Liver (tissue), 8 donors: ENCODE measurements at regions not wholly inside any gene's neighbourhood (a gene's known extent, or its start where the extent isn't known, plus 50 kb on each side); places are given as distances from the start of the nearest gene placed in this dataset.

ENCODE experiments used
- DNase-seq: peaks from one replicate; pipeline ENCODE4 v3.0.0-alpha.2; 2017; ENCODE audit warnings: low spot score
- H3K27ac ChIP-seq, 2 donors: one replicate each; pipeline ENCODE4 v1.7.0; 2013; ENCODE audit warnings: inconsistent platforms in 2 of 2, low read length in 2 of 2, control low read depth in 1 of 2, low read depth in 1 of 2, mild to moderate bottlenecking in 1 of 2
- H3K27me3 ChIP-seq, 4 donors: one replicate each; pipeline versions ENCODE4 v1.6.1 to v1.7.0; 2013; ENCODE audit warnings: low read length in 3 of 4, inconsistent platforms in 1 of 4, mild to moderate bottlenecking in 1 of 4, moderate library complexity in 1 of 4; ENCODE audit not compliant: control insufficient read depth in 4 of 4, insufficient read depth in 4 of 4
- H3K36me3 ChIP-seq, 4 donors: one replicate each; pipeline versions ENCODE4 v1.6.1 to v1.7.0; 2013; ENCODE audit warnings: low read length in 3 of 4, mild to moderate bottlenecking in 3 of 4, low read depth in 1 of 4, moderate library complexity in 1 of 4; ENCODE audit not compliant: control insufficient read depth in 4 of 4, insufficient read depth in 3 of 4
- H3K4me1 ChIP-seq, 4 donors: one replicate each; pipeline versions ENCODE4 v1.6.1 to v1.7.0; 2013; ENCODE audit warnings: low read length in 3 of 4, mild to moderate bottlenecking in 3 of 4, moderate library complexity in 1 of 4; ENCODE audit not compliant: control insufficient read depth in 4 of 4, insufficient read depth in 4 of 4
- H3K4me3 ChIP-seq, 3 donors: one replicate each; pipeline versions ENCODE4 v1.6.1 to v1.7.0; 2013; ENCODE audit warnings: low read length in 3 of 3, control low read depth in 1 of 3, low read depth in 1 of 3, mild to moderate bottlenecking in 1 of 3
- H3K9ac ChIP-seq, 2 donors: one replicate each; pipeline ENCODE4 v1.7.0; 2013; ENCODE audit warnings: low read length in 2 of 2, mild to moderate bottlenecking in 2 of 2, moderate library complexity in 2 of 2, control low read depth in 1 of 2, low read depth in 1 of 2
- H3K9me3 ChIP-seq, 4 donors: one replicate each; pipeline versions ENCODE4 v1.6.1 to v1.7.0; 2013; ENCODE audit warnings: low read length in 3 of 4; ENCODE audit not compliant: control insufficient read depth in 4 of 4
- ATF3 ChIP-seq: IDR thresholded peaks from 2 replicates; pipeline ENCODE4 v1.6.1; 2016; ENCODE audit warnings: antibody characterized with exemption
- CTCF ChIP-seq: fragments of 150-350 bp; IDR thresholded peaks from 2 replicates; pipeline ENCODE4 v1.5.1; 2017; ENCODE audit warnings: improper control_type of control experiment, low read depth, low read length; ENCODE audit not compliant: missing input control
- EGR1 ChIP-seq, 2 donors: IDR thresholded peaks; 2 replicates each; pipeline ENCODE4 v1.6.1; 2016 to 2018; ENCODE audit warnings: antibody characterized with exemption in 2 of 2, low read depth in 2 of 2
- FOXA1 ChIP-seq: IDR thresholded peaks from 2 replicates; pipeline ENCODE4 v1.6.1; 2016; ENCODE audit warnings: antibody characterized with exemption
- GABPA ChIP-seq, 2 donors: IDR thresholded peaks in 1 of 2; conservative IDR thresholded peaks in 1 of 2; 2 replicates each; pipeline ENCODE4 v1.6.1; 2016; ENCODE audit warnings: antibody characterized with exemption in 2 of 2, mild to moderate bottlenecking in 1 of 2, moderate library complexity in 1 of 2
- HNF4A ChIP-seq, 2 donors: conservative IDR thresholded peaks; 2 replicates each; pipeline ENCODE4 v1.6.1; 2016; ENCODE audit warnings: antibody characterized with exemption in 2 of 2, mild to moderate bottlenecking in 2 of 2
- HNF4G ChIP-seq: IDR thresholded peaks from 2 replicates; pipeline ENCODE4 v1.6.1; 2016; ENCODE audit warnings: antibody characterized with exemption
- JUND ChIP-seq, 2 donors: IDR thresholded peaks; 2 replicates each; pipeline ENCODE4 v1.6.1; 2016; ENCODE audit warnings: antibody characterized with exemption in 2 of 2
- MAX ChIP-seq: IDR thresholded peaks from 2 replicates; pipeline ENCODE4 v1.6.1; 2016; ENCODE audit warnings: antibody characterized with exemption
- NR2F2 ChIP-seq: IDR thresholded peaks from 2 replicates; pipeline ENCODE4 v1.6.1; 2016; ENCODE audit warnings: antibody characterized with exemption
- RAD21 ChIP-seq, 2 donors: IDR thresholded peaks; 2 replicates each; pipeline ENCODE4 v1.6.1; 2016; ENCODE audit warnings: antibody characterized with exemption in 2 of 2, mild to moderate bottlenecking in 2 of 2
- REST ChIP-seq: IDR thresholded peaks from 2 replicates; pipeline ENCODE4 v1.6.1; 2016; ENCODE audit warnings: antibody characterized with exemption, mild to moderate bottlenecking
- RXRA ChIP-seq, 2 donors: IDR thresholded peaks; 2 replicates each; pipeline ENCODE4 v1.6.1; 2017 to 2018; ENCODE audit warnings: antibody characterized with exemption in 2 of 2, mild to moderate bottlenecking in 1 of 2
- SP1 ChIP-seq: IDR thresholded peaks from 2 replicates; pipeline ENCODE4 v1.6.1; 2018; ENCODE audit warnings: antibody characterized with exemption, mild to moderate bottlenecking
- TAF1 ChIP-seq: conservative IDR thresholded peaks from 2 replicates; pipeline ENCODE4 v1.6.1; 2016; ENCODE audit warnings: antibody characterized with exemption, mild to moderate bottlenecking
- YY1 ChIP-seq: IDR thresholded peaks from 2 replicates; pipeline ENCODE4 v1.6.1; 2016; ENCODE audit warnings: antibody characterized with exemption, mild to moderate bottlenecking
- ZBTB33 ChIP-seq: IDR thresholded peaks from 2 replicates; pipeline ENCODE4 v1.6.1; 2016; ENCODE audit warnings: antibody characterized with exemption
- WGBS: extraction: QIAGEN DNeasy Blood & Tissue Kit; methylation state at CpG from one replicate; pipeline ENCODE4 v1.1.7; 2013; 5-methylcytosine and 5-hydroxymethylcytosine counted together
- donor health status: healthy.
- donor health status: healthy.
- donor health status: healthy.
- donor health status: healthy.
- donor health status: healthy.

DNA sequence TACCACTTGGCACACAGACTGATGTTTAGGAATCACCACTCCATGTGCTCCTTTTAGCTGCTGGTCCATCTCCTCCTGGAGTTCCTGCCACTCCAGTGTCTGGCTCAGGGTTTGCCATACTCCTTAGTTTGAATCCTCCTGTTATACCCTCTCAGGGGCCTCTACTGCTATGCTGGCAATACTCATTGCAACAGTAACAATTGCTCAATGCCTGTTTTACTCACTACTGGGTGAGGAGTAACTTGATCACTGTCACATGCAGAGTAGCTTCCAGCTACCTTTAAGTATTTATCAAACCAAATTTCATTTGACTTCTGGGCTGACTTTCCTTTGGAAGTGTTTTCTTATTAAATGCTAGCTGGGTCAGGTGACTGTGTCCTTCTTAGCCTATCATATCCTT, 107.2 kb upstream of the WLS start:
- TF ChIP-seq HNF4A (conservative IDR thresholded peaks at IDR 0.05): no peak
- no peak for TF ChIP-seq GABPA (IDR thresholded peaks at IDR 0.05 in 1 of 2, conservative IDR thresholded peaks at IDR 0.05 in 1 of 2)
- no peak for TF ChIP-seq HNF4G
- no peak for TF ChIP-seq JUND (IDR thresholded peaks at IDR 0.05)
- TF ChIP-seq RXRA (IDR thresholded peaks at IDR 0.05): no peak
- no peak for TF ChIP-seq TAF1
- TF ChIP-seq RAD21 (IDR thresholded peaks at IDR 0.05): no peak
- TF ChIP-seq NR2F2: no peak
- no peak for TF ChIP-seq CTCF
- no peak for TF ChIP-seq REST
- TF ChIP-seq ZBTB33: no peak
- no peak for TF ChIP-seq MAX
- TF ChIP-seq EGR1 (IDR thresholded peaks at IDR 0.05; ENCODE audit: low read depth in 2 of 2): no peak
- TF ChIP-seq SP1: no peak
- TF ChIP-seq FOXA1: no peak
- no peak for TF ChIP-seq ATF3

GRCh38 chr1:68338081-68338480, 105.8 kb upstream of the WLS start:
- Histone ChIP-seq H3K36me3 (no peaks in the 10 kb centered on the region), H3K9me3 (no peaks in the 10 kb centered on the region), H3K27ac (no peak overlapping the region), H3K9ac (no peak overlapping the region), H3K27me3 (no peaks in the 10 kb centered on the region), H3K4me1 (no peaks in the 10 kb centered on the region), H3K4me3 (no peak overlapping the region)
- DNase-seq: no peak
- WGBS: 84% methylated on average over 1 of the region's 1 CpG
- TF ChIP-seq ATF3: no peak
- TF ChIP-seq GABPA (IDR thresholded peaks at IDR 0.05 in 1 of 2, conservative IDR thresholded peaks at IDR 0.05 in 1 of 2): no peak
- no peak for TF ChIP-seq REST
- no peak for TF ChIP-seq RXRA (IDR thresholded peaks at IDR 0.05)
- TF ChIP-seq HNF4A (conservative IDR thresholded peaks at IDR 0.05): no peak
- no peak for TF ChIP-seq YY1
- TF ChIP-seq CTCF: no peak

More for the DNA sequence above, 107.2 kb upstream of the WLS start:
- Histone ChIP-seq H3K27me3 (no peaks in the 10 kb centered on the region), H3K27ac (no peak overlapping the region), H3K4me1 (no peaks in the 10 kb centered on the region), H3K9ac (no peak overlapping the region), H3K36me3 (no peaks in the 10 kb centered on the region), H3K4me3 (no peak overlapping the region), H3K9me3 (no peaks in the 10 kb centered on the region)
- DNase-seq: no peak
